ENCODE measurements at regions not wholly inside any gene's neighbourhood (a gene's known extent, or its start where the extent isn't known, plus 50 kb on each side); places are given as distances from the start of the nearest gene placed in this dataset.

- TF ChIP-seq CTCF (IDR thresholded peaks at IDR 0.05 in 8 of 11, conservative IDR thresholded peaks at IDR 0.05 in 3 of 11) = no peak
- TF ChIP-seq POLR2A (IDR thresholded peaks at IDR 0.05) = no peak
Measured at GRCh38 chr11:45410391-45411227, 124.5 kb upstream of the SYT13 start.
